Stimulated activated CD4-positive, alpha-beta T cell treated with anti-CD3 and anti-CD28 coated beads, Interleukin-15, amount 100 ng/mL, for 24 hours (primary cell): ENCODE measurements at regions not wholly inside any gene's neighbourhood (a gene's known extent, or its start where the extent isn't known, plus 50 kb on each side); places are given as distances from the start of the nearest gene placed in this dataset.

Source experiments
- DNase-seq: peaks from one replicate; pipeline ENCODE4 v3.0.0-alpha.2; 2020

DNA sequence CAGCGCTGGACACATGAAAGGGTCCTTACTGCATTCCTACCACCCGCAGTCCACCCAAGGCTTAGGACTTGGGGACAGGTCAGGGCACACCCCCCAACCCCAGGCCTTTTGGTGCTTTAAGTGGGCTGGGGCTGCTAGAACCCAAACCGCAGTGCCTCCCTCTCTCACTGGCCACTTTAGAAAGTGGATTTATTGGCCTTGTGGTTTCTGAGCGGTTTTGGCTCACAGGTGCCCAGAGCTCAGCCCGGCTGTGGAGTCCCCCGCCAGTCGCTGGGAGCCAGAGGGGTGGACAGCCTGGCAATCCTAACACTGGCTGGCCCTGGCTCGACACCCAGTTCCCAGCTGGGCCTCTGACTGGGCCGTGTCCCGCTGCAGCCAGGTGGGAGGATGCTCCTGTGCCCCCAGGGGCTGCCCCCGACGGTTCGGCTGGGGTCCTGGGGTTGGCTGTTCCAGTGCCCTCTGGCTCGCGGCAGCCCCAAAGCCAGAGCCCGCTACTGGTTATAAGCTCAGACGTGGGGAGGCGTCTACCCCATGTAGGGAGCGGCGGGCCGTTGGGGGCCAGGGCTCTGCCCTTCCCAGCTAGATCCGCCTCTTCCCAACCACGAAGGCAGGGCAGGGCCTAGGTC is 65.2 kb upstream of the RNU6ATAC start:
- DNase-seq = no peak

GRCh38 chr9:134230092-134230941 is 66.0 kb upstream of the RNU6ATAC start:
- no peak for DNase-seq

- no peak for DNase-seq
Measured at GRCh38 chr9:134230942-134231325, 66.6 kb upstream of the RNU6ATAC start.

- DNase-seq = no peak
Measured at GRCh38 chr9:134231330-134231745, 67.0 kb upstream of the RNU6ATAC start.

- DNase-seq = no peak
Measured at GRCh38 chr9:134231767-134232166, 67.4 kb upstream of the RNU6ATAC start.

- no peak for DNase-seq
Measured at GRCh38 chr9:134233022-134233421, 68.7 kb upstream of the RNU6ATAC start.

DNA sequence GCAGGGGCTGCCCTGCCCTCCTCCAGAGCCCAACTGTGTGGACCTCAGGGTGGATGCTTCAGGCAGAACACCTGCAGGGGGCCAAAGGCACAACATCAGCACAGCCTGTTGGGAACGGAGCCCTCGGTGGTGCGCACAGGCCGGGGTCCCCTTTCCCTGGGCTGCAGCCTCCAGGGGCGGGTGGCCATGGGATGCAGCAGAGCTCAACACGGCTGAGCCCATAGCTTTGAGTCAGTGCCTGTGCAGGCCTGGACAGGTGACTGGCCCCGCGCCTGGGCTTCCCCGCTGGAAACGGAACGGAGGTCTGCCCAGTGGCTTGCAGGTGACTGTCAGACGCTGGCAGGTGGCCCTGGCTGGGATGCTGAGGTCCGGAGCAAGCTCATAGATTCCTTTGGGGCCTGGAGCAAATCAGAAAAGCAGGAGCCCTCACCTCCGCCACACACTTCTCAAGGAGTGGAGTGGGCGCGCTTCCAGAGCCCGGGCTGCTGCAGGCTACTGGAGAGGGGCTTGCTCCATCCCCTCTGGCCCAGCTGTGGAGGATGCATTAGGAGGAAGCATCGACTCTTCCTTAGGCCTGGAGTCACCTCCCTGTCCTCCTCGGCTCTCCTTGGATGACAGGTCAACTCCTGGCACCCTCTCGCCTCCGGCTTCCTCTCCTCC is 69.8 kb upstream of the RNU6ATAC start:
- no peak for DNase-seq

GRCh38 chr9:134234687-134235359 is 70.5 kb upstream of the RNU6ATAC start:
- DNase-seq = no peak

GRCh38 chr9:134235366-134235765 is 71.0 kb upstream of the RNU6ATAC start:
- no peak for DNase-seq

GRCh38 chr9:134236001-134236421 is 71.6 kb upstream of the RNU6ATAC start:
- no peak for DNase-seq

DNA sequence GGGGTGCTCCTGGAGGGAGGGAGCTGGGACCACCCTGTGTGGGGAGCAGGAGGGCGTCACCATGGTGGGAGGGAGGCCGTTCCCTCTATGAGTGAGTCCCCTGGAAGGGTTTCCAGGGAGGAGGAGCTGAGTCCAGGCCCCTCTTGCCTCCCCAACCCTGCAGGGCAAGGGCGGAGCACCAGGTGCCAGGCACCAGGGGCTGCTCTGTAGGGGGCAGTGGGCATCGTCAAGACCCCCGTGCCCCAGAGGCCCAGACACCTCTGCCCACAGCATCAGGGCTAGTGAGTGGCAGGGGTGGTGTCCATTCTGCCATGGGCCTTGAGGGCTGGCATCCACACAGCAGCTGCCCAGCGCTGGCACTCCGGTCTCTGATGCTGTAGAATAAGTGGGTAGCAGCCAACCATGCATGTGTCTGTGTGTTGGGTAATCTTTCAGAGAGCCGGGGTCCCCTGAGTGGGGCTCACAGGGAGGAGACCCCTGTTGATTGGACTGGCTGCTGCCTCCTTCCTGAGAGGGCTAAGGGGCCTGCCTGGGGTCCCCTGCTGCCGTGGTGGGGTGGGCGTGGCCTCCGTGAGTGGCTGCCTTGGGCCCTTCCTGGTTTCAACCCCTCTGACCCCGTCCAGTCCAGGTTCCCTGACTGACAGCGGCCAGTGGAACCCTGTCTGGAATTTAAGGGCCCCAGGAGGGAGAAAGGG is 72.7 kb upstream of the RNU6ATAC start:
- no peak for DNase-seq

DNA sequence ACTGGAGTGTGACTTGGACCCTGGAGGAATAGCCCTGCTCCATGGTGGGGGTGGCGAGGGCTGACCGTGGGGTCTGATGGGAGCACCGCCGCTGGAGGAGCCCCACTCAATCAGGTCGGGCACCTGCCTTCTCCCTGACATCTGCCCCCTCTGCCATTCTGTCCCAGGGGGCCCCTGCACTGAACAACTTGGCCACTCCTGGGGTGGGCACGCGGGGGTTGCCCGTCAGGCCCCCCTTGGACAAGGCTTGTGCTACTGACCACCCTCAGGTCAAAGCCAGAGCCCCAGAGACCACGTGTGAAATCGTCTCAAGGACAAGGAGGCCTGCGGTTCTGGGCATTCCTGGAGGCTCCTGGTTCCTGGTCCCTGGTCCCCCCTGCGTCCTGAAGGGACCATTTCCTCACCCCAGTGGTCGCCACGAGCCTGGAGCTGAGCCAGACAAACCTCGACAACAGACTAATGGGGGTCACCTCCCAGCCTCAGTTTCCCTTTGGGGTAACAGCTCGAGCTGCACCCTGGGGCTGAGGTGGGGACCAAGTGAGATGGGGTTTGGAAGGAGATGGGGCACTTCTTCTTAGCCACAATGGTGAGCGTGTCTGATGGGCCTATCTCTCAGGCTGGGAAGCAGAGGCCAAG is 73.4 kb upstream of the RNU6ATAC start:
- DNase-seq = no peak

GRCh38 chr9:134239130-134239903 is 75.0 kb upstream of the RNU6ATAC start:
- no peak for DNase-seq

DNA sequence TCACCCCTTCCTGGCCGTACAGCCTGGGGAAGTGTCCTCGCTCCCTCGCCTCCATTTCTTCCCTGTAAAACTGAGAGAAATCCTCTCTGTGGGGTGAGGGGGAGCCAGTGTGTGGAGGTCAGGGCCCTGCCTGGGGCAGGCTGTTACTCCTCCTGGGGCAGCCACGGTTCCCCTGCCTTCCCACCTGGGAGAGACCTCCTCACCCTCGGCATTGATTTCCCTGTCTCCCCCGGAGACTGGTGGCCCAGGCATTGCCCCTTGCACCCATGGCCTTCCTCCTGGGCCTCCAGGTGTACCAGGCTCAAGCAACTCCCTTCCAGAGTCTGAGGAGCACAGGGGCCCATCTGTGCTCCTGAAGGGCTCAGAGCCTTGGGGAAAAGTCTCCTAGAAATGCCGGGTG is 75.6 kb upstream of the RNU6ATAC start:
- no peak for DNase-seq

DNA sequence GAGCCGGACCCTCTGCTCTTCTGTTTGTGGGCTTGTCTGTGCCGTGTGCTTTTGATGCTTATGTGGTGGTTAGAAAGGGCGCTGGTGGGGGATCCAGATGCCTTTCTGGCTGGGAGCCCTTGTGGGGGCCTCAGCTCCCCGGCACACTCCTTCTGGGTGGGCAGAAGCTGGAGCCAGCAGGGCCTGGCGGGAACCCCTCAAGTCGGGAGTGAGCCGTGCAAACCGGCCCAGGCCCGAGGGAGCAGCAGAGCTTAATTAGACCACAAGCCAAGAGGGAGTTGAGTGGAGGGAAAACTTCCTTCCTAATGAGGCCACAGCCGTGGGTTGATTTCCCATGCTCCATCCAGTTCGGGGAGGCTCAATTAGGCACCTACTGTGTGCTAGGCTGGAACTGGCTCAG is 76.0 kb upstream of the RNU6ATAC start:
- DNase-seq = no peak

DNA sequence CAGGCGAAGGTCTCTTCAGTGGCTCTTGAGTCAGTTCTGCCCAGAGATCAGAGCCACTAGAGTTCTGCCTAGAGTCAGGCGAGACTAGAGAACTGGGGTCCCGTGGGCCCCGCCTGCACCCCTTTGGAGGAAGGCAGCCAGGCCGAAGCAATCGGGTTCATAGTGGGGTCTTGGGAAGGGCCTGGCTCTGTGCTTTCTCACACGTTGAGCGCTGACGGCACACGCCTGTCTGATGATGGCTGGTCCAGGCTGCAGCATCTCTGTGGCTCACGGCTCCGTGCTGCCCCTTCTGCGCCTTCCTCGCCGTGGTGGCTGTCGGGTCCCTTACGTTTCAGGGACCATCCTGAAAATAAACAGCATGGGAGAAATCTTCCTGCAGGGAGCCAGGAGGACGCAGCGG is 78.3 kb upstream of the RNU6ATAC start:
- DNase-seq = no peak

DNA sequence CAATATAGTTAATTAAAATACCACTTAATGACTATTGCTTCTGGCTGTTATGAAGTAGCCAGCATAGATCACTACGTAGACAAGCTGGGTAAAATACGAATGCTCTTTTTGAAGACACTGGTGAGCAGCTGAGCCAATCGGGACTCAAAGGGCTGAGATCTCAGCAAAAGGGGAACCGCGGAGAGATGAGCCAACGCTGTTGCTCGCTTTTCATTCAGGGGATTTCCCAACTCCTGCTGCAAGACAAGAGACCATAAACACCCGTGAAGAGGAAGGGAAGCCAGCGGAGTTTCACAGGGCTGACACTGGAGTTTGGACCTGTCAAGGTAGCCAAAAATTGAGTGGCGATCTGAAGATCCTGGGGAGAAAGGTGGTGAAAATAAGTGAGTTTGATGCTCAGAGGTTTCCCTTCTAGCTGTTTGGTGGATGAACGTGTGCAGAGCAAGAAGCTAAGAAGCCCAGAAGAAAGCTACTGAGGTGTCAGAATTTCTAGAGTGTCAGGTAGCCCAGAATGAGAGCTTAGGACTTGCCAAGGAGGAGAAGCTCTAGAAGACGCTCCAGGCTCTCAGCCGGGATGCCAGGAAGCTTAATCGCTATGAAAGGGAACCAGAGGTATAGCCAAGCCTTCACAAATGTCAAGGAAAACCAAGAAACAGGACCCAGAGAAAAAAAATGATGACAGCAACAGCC is 79.6 kb upstream of the RNU6ATAC start:
- DNase-seq = peak; percentile 35

DNA sequence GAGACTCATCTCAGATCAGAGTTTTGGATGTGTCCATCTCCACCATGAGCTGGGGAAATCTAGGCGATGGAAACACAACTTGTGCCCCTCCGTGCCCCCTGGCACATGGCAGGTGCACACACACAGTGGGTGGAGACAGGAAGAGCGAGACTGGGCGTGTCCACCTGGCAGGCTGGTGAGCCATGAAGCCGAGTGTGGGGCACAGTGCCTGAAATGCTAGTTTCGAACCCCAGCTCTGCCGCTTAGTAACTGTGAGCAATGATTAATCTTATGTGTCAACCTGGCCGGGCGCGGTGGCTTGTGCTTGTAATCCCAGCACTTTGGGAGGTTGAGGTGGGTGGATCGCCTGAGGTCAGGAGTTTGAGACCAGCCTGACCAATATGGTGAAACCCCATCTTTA is 80.8 kb upstream of the RNU6ATAC start:
- DNase-seq = no peak

GRCh38 chr9:134247918-134248631 is 78.2 kb upstream of the RXRA start:
- DNase-seq = no peak
